Posterior cingulate gyrus (tissue), 11 donors: ENCODE measurements at regions not wholly inside any gene's neighbourhood (a gene's known extent, or its start where the extent isn't known, plus 50 kb on each side); places are given as distances from the start of the nearest gene placed in this dataset.
"Not testable (repeated sequence)": the region's sequence is repeated elsewhere in the genome, so short reads cannot be mapped to it uniquely, and the experiment has no call there.

ENCODE experiments used
- DNase-seq, 10 donors: peaks; one replicate each; pipeline versions ENCODE4 v3.0.0 to v3.0.0-alpha.2; 2020 to 2021; ENCODE audit warnings: mixed read lengths in 3 of 10
- intact Hi-C: fragments of 100-400 bp; cut with DNase I; formaldehyde crosslinking; loops from one replicate; pipeline ENCODE4 v1.15.1; 2023

GRCh38 chr5:159797261-159797970, 118.9 kb upstream of the ADRA1B start:
- DNase-seq = no peak
- intact Hi-C loops = no loop called here

- intact Hi-C loops = no loop called here
- DNase-seq = no peak
These were observed 116.6 kb upstream of the ADRA1B start for GRCh38 chr5:159799701-159800100.

GRCh38 chr5:159800131-159800840, 116.0 kb upstream of the ADRA1B start:
- DNase-seq = no peak
- intact Hi-C loops = no loop called here

GRCh38 chr5:159801303-159801702, 115.0 kb upstream of the ADRA1B start:
- intact Hi-C loops = no loop called here
- DNase-seq = no peak

GRCh38 chr5:159802661-159803060, 113.6 kb upstream of the ADRA1B start:
- DNase-seq = no peak
- intact Hi-C loops = no loop called here

- DNase-seq = no peak
- intact Hi-C loops = no loop called here
These were observed 112.2 kb upstream of the ADRA1B start for GRCh38 chr5:159804121-159804520.

GRCh38 chr5:159805021-159805420, 111.3 kb upstream of the ADRA1B start:
- intact Hi-C loops = no loop called here
- DNase-seq = peak in 1 of 10 donors; percentile 37

- intact Hi-C loops, DNase-seq: not testable (repeated sequence)
These were observed 109.1 kb upstream of the ADRA1B start for GRCh38 chr5:159807135-159807534.

- DNase-seq = no peak
- intact Hi-C loops = no loop called here
These were observed 108.7 kb upstream of the ADRA1B start for GRCh38 chr5:159807586-159807985.

- intact Hi-C loops = no loop called here
- no peak for DNase-seq
These were observed 104.6 kb upstream of the ADRA1B start for GRCh38 chr5:159811712-159812111.

- DNase-seq, intact Hi-C loops: not testable (repeated sequence)
These were observed 103.5 kb upstream of the ADRA1B start for GRCh38 chr5:159812759-159813158.

GRCh38 chr5:159814222-159814621, 102.1 kb upstream of the ADRA1B start:
- no peak for DNase-seq
- intact Hi-C loops = no loop called here

GRCh38 chr5:159814805-159815585, 101.3 kb upstream of the ADRA1B start:
- DNase-seq = no peak
- intact Hi-C loops = no loop called here

GRCh38 chr5:159817262-159818029, 98.8 kb upstream of the ADRA1B start:
- no peak for DNase-seq
- intact Hi-C loops = no loop called here

- DNase-seq = peak in 1 of 10 donors; percentile 70
- intact Hi-C loops = no loop called here
These were observed 96.5 kb upstream of the ADRA1B start for GRCh38 chr5:159819591-159820411.

GRCh38 chr5:159820692-159821091, 95.6 kb upstream of the ADRA1B start:
- intact Hi-C loops = no loop called here

GRCh38 chr5:159821461-159821940, 94.8 kb upstream of the ADRA1B start:
- intact Hi-C loops = no loop called here
- DNase-seq = no peak

More at GRCh38 chr5:159820692-159821091, 95.6 kb upstream of the ADRA1B start:
- no peak for DNase-seq

GRCh38 chr5:159824188-159825161, 91.8 kb upstream of the ADRA1B start:
- intact Hi-C loops = no loop called here
- DNase-seq = no peak
